Neuron (in vitro differentiated cells): ENCODE measurements at regions not wholly inside any gene's neighbourhood (a gene's known extent, or its start where the extent isn't known, plus 50 kb on each side); places are given as distances from the start of the nearest gene placed in this dataset.

Experiments used
- H2AFZ ChIP-seq: one replicate; pipeline ENCODE4 v1.6.1; 2013; ENCODE audit warnings: low read depth, mild to moderate bottlenecking, inconsistent platforms, low read length, moderate library complexity
- H3K27me3 ChIP-seq: one replicate; pipeline ENCODE4 v1.6.1; 2013; ENCODE audit warnings: low read length; ENCODE audit not compliant: insufficient read depth
- H3K36me3 ChIP-seq: one replicate; pipeline ENCODE4 v1.6.1; 2013; ENCODE audit warnings: low read length; ENCODE audit not compliant: insufficient read depth
- H3K4me1 ChIP-seq: one replicate; pipeline ENCODE4 v1.6.1; 2013; ENCODE audit warnings: low read length; ENCODE audit not compliant: insufficient read depth
- H3K4me3 ChIP-seq: 2 replicates; pipeline ENCODE4 v1.5.1; 2013; ENCODE audit warnings: mild to moderate bottlenecking, low read length, moderate library complexity
- H3K9me3 ChIP-seq: one replicate; pipeline ENCODE4 v1.6.1; 2013; ENCODE audit warnings: low read length

DNA sequence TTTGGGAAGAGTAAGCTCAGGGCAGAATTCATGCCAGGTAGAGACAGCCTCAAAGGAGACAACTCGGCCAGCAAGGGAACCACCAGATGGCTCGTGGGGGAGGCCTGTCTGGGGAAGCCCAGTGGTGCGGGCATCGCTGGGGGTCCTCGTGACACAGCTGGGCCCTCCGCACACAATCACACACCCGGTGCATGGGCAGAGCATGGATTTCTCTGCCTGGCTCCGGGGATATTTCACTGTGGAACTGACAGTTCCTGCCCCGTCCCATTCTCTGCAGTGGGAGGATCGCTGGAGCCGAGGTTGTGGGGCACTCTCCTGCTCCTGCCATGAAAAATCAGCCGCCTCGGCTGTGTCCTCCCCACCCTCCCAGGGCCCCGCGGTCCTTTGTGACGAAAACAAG lies 108.0 kb downstream of the CRYAA start:
- H3K27me3 ChIP-seq, result peaks cover 8% of the 10 kb centered on the region
- H3K4me3 ChIP-seq, result no peak overlapping the region
- H3K9me3 ChIP-seq, result no peaks in the 10 kb centered on the region
- H3K4me1 ChIP-seq, result no peaks in the 10 kb centered on the region
- no peak overlapping the region for H2AFZ ChIP-seq
- no peaks in the 10 kb centered on the region for H3K36me3 ChIP-seq

DNA sequence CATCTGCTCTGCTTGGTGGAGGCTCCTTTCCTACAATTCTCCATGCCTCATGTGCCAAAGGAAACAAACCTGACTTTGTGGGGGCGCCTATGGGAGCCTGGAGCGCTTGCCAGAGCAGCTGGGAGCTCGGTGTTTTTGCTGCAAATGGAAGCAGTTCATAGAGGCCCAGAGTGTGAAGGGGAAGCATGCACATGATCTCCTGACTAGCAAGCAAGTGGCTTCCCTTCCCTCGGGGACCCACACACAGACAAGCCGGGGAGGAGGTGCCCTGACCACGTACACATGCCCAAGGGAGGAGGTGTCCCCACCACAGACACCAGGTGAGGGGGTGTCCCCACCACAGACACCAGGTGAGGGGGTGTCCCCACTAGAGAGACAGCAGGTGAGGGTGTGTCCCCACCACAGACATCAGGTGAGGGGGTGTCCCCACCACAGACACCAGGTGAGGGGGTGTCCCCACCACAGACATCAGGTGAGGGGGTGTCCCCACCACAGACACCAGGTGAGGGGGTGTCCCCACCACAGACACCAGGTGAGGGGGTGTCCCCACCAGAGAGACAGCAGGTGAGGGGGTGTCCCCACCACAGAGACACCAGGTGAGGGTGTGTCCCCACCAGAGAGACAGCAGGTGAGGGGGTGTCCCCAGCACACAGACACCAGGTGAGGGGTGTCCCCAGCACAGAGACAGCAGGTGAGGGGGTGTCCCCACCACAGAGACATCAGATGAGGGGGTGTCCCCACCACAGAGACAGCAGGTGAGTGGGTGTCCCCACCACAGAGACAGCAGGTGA lies 106.8 kb downstream of the CRYAA start:
- peaks cover 8% of the 10 kb centered on the region for H3K27me3 ChIP-seq
- H3K4me3 ChIP-seq, result no peak overlapping the region
- H3K4me1 ChIP-seq, result peaks cover 6% of the 10 kb centered on the region
- no peaks in the 10 kb centered on the region for H3K9me3 ChIP-seq
- H3K36me3 ChIP-seq, result no peaks in the 10 kb centered on the region
- no peak overlapping the region for H2AFZ ChIP-seq

DNA sequence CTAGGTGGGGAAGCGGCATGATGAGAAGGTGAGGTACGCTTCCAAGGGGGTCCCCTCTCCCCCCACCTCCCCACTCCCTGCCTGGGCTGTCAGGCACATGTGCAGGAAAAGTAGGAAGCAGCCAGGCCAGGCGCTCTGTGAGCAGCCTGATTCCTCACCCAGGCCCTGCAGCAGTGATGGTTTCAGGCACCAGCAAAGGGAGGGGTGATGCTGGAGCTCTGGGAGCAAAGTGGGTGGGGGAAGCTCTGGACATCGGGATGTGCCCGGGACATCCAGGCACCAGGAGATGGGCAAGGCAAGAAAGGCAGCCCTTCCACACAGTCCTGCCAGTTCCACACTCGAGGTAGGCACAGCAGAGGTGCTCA lies 106.1 kb downstream of the CRYAA start:
- Histone ChIP-seq H3K36me3 (no peaks in the 10 kb centered on the region), H2AFZ (no peak overlapping the region), H3K4me3 (no peak overlapping the region), H3K27me3 (peaks cover 8% of the 10 kb centered on the region), H3K9me3 (no peaks in the 10 kb centered on the region), H3K4me1 (peaks cover 8% of the 10 kb centered on the region)

DNA sequence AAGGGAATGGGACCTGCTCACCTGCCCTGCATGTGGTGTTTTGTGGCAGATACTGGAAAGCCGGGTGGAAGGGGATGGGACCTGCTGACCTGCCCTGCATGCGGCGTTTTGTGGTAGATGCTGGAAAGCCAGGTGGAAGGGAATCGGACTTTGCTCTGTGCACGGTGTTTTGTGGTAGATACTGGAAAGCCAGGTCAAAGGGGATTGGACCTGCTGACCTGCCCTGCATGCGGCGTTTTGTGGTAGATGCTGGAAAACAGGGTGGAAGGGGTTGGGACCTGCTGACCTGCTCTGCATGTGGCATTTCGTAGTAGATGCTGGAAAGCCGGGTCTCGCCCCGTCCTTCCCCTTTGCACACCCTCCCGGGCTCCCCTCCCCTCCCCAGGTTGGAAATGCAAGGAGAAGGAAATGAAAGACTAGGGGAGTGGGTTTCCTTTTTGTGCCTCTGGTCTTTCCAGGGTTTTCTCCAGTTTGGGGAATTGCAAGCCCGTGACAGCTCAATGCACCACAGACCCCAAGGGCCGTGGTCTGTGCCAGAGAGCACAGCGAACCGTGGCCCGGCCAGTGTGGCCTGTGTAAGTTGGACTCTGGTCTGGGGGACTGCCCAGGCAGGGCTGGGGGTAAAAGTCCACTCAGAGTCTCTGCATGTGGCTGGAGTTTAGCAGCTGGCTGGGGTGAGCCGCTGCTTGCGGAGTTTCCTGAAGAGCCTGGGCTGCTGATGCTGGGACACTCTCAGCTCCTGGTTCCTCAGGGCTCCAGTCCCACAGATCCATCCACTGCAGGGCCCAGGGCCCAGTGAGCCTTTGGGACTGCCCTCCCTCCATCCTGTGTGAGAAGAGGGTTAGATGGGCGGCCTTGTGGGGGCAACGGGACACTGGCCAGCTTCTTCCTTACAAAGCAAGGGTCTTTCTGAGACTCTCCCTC lies 105.5 kb downstream of the CRYAA start:
- H3K4me3 ChIP-seq, result no peak overlapping the region
- H3K27me3 ChIP-seq, result peaks cover 8% of the 10 kb centered on the region

DNA sequence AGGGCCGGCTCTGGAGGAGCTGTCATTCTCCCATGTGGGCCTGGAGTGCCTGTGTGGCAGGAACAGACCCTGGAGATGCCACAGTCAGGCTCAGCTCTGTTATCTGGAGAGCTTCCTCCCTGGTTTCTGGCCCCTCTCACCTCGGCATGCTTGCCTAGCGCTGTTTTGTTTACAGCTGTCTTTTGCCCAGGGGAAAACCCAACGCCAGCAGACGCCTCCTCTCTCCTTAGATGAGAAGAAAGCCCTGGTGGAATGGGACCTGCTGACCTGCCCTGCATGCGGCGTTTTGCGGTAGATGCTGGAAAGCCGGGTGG lies 104.9 kb downstream of the CRYAA start:
- Histone ChIP-seq H3K4me3 (no peak overlapping the region), H3K27me3 (peaks cover 8% of the 10 kb centered on the region), H3K4me1 (peaks cover 8% of the 10 kb centered on the region), H3K9me3 (no peaks in the 10 kb centered on the region), H3K36me3 (no peaks in the 10 kb centered on the region), H2AFZ (no peak overlapping the region)

More for the DNA sequence above, 105.5 kb downstream of the CRYAA start:
- peaks cover 8% of the 10 kb centered on the region for H3K4me1 ChIP-seq
- no peak overlapping the region for H2AFZ ChIP-seq
- no peaks in the 10 kb centered on the region for H3K9me3 ChIP-seq
- H3K36me3 ChIP-seq, result no peaks in the 10 kb centered on the region

DNA sequence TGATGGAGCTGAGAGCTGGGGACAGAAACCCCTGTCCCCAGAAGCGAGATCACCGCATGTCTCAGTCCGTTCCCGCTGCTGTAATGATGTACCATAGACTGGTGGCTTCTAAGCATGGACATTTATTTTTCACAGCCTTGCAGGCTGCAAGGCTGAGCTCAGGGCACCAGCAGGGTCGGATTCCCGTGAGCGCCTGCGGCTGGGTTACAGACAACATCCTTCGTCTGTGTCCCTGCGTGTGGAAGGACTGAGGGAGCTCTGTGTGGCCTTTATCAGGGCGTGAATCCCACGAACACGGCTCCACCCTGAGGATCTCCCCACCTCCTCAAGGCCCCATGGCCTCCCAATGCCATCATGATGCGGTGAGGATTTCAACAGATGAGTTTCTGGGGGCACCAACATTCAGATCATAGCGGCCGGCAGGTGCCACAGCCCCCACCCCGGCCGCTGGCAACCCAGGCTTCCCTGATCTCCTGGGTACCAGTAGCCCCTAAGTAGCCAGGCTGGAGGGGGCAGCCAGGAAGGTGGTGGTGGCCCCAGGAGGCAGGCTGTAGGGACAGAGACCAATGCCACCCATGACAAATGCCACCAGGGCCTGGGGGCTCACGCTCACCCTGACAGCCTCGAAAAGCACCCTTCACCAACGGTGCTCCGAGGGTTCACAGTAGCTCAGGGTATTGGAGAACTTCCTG lies 104.4 kb downstream of the CRYAA start:
- H2AFZ ChIP-seq, result no peak overlapping the region
- H3K27me3 ChIP-seq, result peaks cover 8% of the 10 kb centered on the region

DNA sequence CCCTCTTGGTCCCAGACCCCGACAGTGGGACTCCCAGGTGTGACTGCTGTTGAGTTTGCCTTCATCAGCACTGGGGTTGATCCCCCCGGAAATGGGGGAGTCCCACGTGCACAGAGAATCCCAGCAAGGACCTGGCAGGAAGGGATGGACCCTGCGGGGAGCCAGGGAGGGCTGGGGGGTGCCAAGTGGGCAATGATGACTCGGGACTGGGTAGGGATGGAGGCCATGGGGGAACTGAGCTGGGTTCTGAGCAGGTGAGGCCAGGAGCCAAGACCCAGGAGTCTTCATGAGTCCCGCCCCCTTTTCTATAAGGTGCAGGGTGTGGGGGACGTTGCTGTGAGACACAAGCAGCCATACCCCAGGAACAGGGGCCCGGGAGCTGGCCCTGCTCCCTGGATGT lies 103.8 kb downstream of the CRYAA start:
- Histone ChIP-seq H3K4me1 (peaks cover 8% of the 10 kb centered on the region), H3K9me3 (no peaks in the 10 kb centered on the region), H2AFZ (no peak overlapping the region), H3K36me3 (no peaks in the 10 kb centered on the region), H3K27me3 (peaks cover 8% of the 10 kb centered on the region), H3K4me3 (no peak overlapping the region)

More for the DNA sequence above, 104.4 kb downstream of the CRYAA start:
- Histone ChIP-seq H3K4me1 (peaks cover 8% of the 10 kb centered on the region), H3K36me3 (no peaks in the 10 kb centered on the region), H3K4me3 (no peak overlapping the region), H3K9me3 (no peaks in the 10 kb centered on the region)

DNA sequence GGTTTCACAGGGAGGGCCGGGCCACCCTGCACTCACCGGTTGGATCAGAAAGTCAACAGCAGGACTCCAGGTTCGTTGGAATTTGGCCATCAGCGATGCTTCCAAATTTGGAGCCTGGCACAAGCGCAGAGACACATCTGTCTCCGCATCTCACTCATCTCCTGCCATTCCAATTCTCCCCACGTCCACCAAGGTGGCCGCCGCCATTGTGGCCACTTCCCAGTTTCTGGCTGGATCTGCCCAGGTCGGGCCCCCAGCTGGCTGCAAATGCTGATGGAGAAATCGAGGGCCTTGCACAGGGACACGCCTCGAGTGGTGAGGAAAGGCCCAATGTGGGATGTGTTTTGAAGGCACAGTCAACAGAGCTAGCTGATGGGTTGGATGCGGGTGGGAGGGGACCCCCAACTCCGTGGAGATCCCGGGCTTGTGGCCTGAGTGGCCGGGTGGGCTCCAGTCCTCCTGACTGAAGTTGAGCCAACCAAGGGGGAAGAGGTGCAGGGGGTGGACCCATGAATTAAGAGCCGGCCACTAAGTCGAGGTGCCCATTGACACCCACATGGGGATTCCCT lies 102.7 kb downstream of the CRYAA start:
- no peak overlapping the region for H3K4me3 ChIP-seq

DNA sequence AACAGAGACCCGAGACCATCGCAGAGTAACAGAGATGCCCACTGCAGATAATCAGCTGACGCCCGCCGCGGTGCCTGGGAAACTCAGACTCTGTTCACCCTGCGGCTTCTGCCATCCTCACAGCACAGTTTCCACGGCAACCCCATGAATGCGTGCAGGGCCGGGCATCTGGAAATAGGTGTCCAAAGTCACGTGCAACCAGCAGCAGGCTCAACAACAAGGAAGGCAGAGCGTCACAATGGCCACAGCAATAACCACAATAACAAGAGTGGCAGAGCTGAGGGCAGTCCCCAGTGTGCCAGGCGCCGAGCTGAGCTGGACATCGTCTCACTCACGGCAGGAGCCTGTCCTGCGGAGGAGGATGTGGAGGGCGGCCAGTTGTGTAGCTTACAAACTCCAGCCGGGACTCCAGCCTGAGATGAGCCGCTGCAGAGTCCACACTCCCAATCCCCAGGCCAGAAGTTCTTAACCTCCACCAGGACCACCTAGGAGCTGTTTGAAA lies 102.0 kb downstream of the CRYAA start:
- peaks cover 6% of the 10 kb centered on the region for H3K27me3 ChIP-seq

More for the DNA sequence above, 102.7 kb downstream of the CRYAA start:
- H3K9me3 ChIP-seq, result no peaks in the 10 kb centered on the region
- H3K4me1 ChIP-seq, result peaks cover 8% of the 10 kb centered on the region
- H3K27me3 ChIP-seq, result peaks cover 6% of the 10 kb centered on the region
- no peak overlapping the region for H2AFZ ChIP-seq
- no peaks in the 10 kb centered on the region for H3K36me3 ChIP-seq

DNA sequence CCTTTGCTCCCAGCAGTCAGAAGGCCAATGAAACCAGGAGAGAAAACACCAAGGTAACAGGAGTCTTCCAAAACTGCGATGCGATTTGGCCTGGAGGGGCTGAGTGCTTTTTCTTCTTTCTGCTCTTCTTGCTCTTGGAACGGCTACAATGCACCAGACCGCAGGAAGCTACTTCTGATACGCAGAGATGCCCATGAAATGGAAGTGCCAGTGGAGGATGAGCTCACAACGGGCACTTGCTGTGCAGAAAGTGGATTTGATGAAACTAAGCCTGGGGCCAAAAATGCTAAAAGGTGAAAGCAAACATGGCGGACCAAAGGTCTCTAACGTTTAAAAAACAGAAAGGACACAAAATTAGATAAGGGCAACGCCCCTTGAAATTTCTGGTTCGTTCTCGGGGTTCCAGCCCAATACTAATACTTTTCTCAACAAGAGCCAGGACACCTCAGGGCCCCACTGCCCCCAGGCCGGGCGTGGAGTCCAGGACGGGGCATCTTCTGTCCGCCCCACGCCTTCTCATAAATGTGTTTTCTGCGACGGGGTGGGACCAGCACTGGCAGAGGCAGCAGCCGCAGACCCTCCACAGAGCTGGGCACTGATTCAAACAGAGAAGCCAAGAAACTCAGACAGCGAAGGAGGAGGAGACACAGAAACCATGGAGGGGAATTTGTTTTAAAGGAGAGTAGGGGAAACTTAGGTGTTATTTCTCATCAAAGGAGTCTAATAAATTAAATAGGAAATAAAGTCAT lies 101.3 kb downstream of the CRYAA start:
- Histone ChIP-seq H3K27me3 (peaks cover 6% of the 10 kb centered on the region), H2AFZ (no peak overlapping the region), H3K4me1 (peaks cover 8% of the 10 kb centered on the region), H3K36me3 (no peaks in the 10 kb centered on the region), H3K4me3 (no peak overlapping the region), H3K9me3 (no peaks in the 10 kb centered on the region)

More for the DNA sequence above, 102.0 kb downstream of the CRYAA start:
- Histone ChIP-seq H3K36me3 (no peaks in the 10 kb centered on the region), H3K4me3 (no peak overlapping the region), H3K9me3 (no peaks in the 10 kb centered on the region), H3K4me1 (peaks cover 8% of the 10 kb centered on the region), H2AFZ (no peak overlapping the region)

DNA sequence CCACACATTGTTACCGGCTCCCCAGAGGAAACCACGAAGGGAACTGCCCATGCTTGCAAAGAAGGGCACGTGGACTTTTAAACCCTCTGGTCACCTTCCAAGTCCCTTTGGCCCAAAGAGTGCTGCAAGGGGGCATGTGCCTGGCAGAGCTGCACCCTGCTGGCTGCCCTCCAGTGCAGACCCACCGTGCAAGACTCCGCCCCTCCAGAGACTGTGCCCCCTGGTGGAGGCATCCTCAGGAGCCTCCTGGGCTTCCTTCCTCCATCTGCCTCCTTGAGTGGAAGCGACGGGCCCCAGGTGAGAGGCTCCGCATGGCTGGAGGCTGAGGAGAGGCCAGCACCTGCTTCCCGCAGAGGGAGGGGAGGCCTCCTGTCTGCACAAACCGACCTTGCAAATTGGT lies 100.6 kb downstream of the CRYAA start:
- Histone ChIP-seq H3K4me1 (peaks cover 8% of the 10 kb centered on the region), H3K4me3 (no peak overlapping the region), H3K36me3 (no peaks in the 10 kb centered on the region), H3K27me3 (peaks cover 2% of the 10 kb centered on the region), H2AFZ (no peak overlapping the region), H3K9me3 (no peaks in the 10 kb centered on the region)

DNA sequence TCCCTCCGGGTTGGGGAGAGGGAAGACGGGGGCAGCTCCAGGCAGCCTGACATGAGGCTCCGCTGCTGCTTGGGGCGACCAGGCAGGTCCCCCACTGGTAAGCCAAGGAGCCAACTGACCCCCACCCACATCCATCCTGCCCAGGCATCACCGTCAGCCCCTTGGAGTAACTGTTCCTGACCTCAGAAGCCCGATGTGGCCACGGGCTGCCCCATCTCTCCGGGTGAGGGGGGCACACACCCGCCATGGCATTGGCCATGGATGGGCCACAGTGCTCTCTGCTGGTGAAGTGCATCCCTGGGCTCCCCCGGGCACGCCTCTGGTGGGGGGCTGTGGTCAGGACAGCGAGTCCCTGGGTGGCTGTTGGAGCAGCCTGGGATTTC lies 100.0 kb downstream of the CRYAA start:
- Histone ChIP-seq H3K36me3 (no peaks in the 10 kb centered on the region), H2AFZ (no peak overlapping the region), H3K4me1 (peaks cover 8% of the 10 kb centered on the region), H3K4me3 (no peak overlapping the region), H3K9me3 (no peaks in the 10 kb centered on the region), H3K27me3 (no peaks in the 10 kb centered on the region)
